HL-60 (cell line): ENCODE measurements at regions not wholly inside any gene's neighbourhood (a gene's known extent, or its start where the extent isn't known, plus 50 kb on each side); places are given as distances from the start of the nearest gene placed in this dataset.

Source experiments
- DNase-seq, 2 experiments: peaks; one replicate each; pipeline ENCODE4 v3.0.0-alpha.2; 2010 to 2020; ENCODE audit warnings: low read depth in 1 of 2, low spot score in 1 of 2
- H3K27ac ChIP-seq: fragments of 250-450 bp; sonication (Bioruptor Pico); replicated peaks from 2 replicates; pipeline ENCODE4 v1.5.1; 2020; ENCODE audit warnings: mild to moderate bottlenecking, moderate library complexity
- H3K27me3 ChIP-seq: fragments of 250-450 bp; sonication (Bioruptor Pico); 2 replicates; pipeline ENCODE4 v1.5.1; 2021; ENCODE audit warnings: mild to moderate bottlenecking, moderate library complexity; ENCODE audit not compliant: insufficient read depth, poor library complexity, severe bottlenecking
- H3K4me3 ChIP-seq: replicated peaks from 2 replicates; pipeline ENCODE4 v1.5.1; 2011; ENCODE audit warnings: mild to moderate bottlenecking, control low read depth, low read length; ENCODE audit not compliant: insufficient read depth
- CTCF ChIP-seq: IDR thresholded peaks from one replicate; pipeline ENCODE4 v1.5.1; 2011; ENCODE audit warnings: low read length, control low read depth, inconsistent platforms; ENCODE audit not compliant: insufficient read depth
- GABPA ChIP-seq: IDR thresholded peaks from 2 replicates; pipeline ENCODE4 v1.6.1; 2012; ENCODE audit warnings: low read depth
- POLR2AphosphoS5 ChIP-seq: IDR thresholded peaks from 2 replicates; pipeline ENCODE4 v1.6.1; 2012; ENCODE audit warnings: low read depth
- SPI1 ChIP-seq: IDR thresholded peaks from 2 replicates; pipeline ENCODE4 v1.6.1; 2012; ENCODE audit warnings: low read depth, mild to moderate bottlenecking, borderline replicate concordance
- TF ChIP-seq, protein P1 (sequence below): IDR thresholded peaks from 2 replicates; pipeline ENCODE4 v1.6.1; 2012; ENCODE audit warnings: low read depth; ENCODE audit not compliant: insufficient replicate concordance

DNA sequence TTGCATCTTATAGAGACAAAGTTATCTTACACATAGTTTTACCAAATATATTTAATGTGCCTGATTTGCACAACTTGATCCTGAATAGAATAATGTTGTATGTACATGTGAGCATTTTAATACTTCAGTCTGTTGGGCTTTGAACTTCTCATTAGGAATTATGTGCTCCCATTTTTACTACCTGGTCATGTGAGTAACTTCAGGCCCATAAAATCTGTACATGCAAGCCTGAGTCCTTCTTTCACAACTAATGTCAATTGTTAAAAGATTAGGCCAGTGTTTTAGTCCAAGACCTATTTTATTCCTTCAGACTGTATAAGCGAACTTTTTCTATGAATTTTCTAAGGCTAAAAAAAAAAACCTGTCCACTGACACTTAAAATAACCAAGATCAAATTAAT, 715.4 kb downstream of the CDH8 start:
- H3K27me3 ChIP-seq: no peaks in the 10 kb centered on the region
- TF ChIP-seq GABPA: no peak
- no peak for TF ChIP-seq POLR2AphosphoS5
- no peak for TF ChIP-seq SPI1
- no peak for TF ChIP-seq CTCF
- TF ChIP-seq, protein P1, sequence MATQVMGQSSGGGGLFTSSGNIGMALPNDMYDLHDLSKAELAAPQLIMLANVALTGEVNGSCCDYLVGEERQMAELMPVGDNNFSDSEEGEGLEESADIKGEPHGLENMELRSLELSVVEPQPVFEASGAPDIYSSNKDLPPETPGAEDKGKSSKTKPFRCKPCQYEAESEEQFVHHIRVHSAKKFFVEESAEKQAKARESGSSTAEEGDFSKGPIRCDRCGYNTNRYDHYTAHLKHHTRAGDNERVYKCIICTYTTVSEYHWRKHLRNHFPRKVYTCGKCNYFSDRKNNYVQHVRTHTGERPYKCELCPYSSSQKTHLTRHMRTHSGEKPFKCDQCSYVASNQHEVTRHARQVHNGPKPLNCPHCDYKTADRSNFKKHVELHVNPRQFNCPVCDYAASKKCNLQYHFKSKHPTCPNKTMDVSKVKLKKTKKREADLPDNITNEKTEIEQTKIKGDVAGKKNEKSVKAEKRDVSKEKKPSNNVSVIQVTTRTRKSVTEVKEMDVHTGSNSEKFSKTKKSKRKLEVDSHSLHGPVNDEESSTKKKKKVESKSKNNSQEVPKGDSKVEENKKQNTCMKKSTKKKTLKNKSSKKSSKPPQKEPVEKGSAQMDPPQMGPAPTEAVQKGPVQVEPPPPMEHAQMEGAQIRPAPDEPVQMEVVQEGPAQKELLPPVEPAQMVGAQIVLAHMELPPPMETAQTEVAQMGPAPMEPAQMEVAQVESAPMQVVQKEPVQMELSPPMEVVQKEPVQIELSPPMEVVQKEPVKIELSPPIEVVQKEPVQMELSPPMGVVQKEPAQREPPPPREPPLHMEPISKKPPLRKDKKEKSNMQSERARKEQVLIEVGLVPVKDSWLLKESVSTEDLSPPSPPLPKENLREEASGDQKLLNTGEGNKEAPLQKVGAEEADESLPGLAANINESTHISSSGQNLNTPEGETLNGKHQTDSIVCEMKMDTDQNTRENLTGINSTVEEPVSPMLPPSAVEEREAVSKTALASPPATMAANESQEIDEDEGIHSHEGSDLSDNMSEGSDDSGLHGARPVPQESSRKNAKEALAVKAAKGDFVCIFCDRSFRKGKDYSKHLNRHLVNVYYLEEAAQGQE: no peak

DNA sequence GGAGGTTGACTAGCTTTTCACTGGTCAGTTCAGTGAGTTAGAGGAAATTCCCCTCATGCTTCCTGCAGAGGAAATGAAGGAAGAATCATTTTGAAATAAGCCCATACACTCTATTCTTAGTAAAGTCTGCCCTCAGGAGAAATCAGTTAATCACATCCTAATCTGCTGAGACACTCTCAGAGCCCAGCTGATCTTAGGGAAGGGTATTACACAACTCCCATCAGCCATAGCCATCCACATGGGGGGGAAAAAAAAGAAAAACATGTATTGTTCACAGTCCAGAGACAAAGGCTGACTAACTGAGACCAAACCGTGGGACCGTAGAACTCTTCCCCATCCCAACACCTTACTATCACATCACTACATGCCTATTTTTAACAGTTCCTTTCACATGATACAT, 722.3 kb downstream of the CDH8 start:
- no peaks in the 10 kb centered on the region for H3K27me3 ChIP-seq
- DNase-seq: no peak
- TF ChIP-seq SPI1 (no peak), GABPA (no peak), POLR2AphosphoS5 (no peak), CTCF (no peak)
- TF ChIP-seq, protein P1: no peak
- H3K4me3 ChIP-seq: no peak overlapping the region
- no peak overlapping the region for H3K27ac ChIP-seq

More for the DNA sequence above, 715.4 kb downstream of the CDH8 start:
- Histone ChIP-seq H3K27ac (no peak overlapping the region), H3K4me3 (no peak overlapping the region)
- DNase-seq: no peak

DNA sequence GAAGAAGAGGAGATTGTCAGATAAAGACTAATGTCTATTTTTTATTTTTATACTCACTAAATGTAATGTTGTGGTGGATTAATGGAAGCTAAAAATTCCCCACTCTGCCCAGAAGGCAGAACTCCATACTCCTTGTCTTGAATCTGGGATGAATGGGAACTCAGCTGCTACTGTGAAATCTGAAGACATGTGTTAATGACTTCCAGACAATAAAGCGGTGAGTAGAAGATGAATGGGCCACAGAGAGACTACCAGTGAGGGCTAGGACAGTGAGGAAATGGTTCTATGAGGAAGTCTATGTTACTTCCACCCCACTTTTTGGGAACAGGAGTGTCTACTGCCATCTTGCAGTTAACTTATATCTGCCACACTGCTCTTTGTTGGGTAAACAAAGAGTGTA, 726.9 kb downstream of the CDH8 start:
- no peak overlapping the region for H3K27ac ChIP-seq
- no peaks in the 10 kb centered on the region for H3K27me3 ChIP-seq
- no peak overlapping the region for H3K4me3 ChIP-seq
- no peak for DNase-seq
- no peak for TF ChIP-seq CTCF
- TF ChIP-seq GABPA: no peak
- TF ChIP-seq, protein P1: no peak
- no peak for TF ChIP-seq SPI1
- no peak for TF ChIP-seq POLR2AphosphoS5
